Epithelial cell of esophagus (primary cell): ENCODE measurements at regions not wholly inside any gene's neighbourhood (a gene's known extent, or its start where the extent isn't known, plus 50 kb on each side); places are given as distances from the start of the nearest gene placed in this dataset.
A peak's percentile ranks its signal among the peaks of the same experiment; 100 is the strongest.
"Not testable (repeated sequence)": the region's sequence is repeated elsewhere in the genome, so short reads cannot be mapped to it uniquely, and the experiment has no call there.

Source experiments
- DNase-seq: peaks from one replicate; pipeline ENCODE4 v3.0.0; 2010; ENCODE audit warnings: low read depth
- H3K4me3 ChIP-seq: 2 replicates; pipeline ENCODE4 v1.5.1; 2011; ENCODE audit warnings: mild to moderate bottlenecking, low read length, control low read depth
- CTCF ChIP-seq: IDR thresholded peaks from 2 replicates; pipeline ENCODE4 v1.5.1; 2011; ENCODE audit warnings: low read depth, mild to moderate bottlenecking, low read length, control low read depth, inconsistent platforms; ENCODE audit not compliant: insufficient read depth; ENCODE audit errors: missing control alignments

DNA sequence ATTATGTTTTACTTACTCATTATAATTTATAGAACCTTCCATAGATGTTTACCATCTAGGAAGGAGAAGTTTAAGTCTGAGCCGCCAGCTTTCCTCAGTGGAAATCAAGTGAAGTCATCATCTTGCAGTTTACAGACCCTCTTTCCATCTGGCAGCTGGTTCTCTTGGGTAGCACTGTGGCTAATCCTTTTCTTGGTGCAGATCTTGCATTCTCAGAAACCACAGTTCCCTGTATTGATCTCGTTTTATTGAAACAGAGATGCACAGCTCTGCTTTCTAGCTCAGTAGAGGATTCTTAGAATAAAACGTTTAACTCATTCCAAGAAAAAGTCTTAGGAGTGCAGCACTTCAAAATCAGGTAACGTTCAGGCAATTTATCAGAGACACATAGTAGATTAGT, 1154.7 kb downstream of the FOXD4L5 start:
- not testable (repeated sequence) for H3K4me3 ChIP-seq, DNase-seq

DNA sequence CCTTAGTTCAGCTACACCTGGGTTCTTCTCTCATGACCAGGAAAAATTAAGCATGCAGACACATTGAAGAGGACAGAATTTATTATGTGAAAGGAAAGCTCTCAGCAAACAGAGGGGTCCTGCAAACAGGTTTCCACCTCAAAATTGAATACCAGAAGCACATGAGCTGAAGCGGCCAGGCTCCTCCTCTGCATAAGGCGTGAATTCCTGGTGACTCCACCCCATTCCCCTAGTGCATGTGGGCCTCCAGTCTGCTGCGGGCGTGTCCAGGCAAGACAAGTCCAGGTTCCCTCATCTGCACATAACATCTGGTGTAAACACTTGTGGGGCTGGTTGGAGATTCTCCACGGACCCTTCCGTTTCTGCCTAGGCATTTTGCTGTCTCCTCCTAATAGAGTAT, 1156.4 kb downstream of the FOXD4L5 start:
- TF ChIP-seq CTCF, result no peak
- H3K4me3 ChIP-seq, result no peak overlapping the region
- peak; percentile 1 for DNase-seq

DNA sequence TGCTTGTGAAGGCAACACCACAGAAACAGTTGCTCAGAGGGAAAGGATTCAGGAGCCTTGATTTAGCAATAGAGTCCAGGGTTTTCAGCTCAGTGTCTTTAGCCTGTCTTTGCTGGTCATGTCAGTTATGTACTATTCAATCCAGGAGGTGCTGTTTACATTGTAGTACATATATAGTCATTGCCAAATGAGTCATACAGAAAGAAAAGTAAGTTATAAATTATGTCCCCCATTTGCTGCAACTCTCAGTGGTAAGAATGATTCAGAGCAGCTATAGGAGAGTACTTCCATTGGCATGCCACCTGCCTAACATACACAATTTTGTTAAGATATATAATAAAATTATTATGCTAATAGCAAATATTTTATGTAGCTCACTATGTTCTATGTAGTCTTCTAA, 1163.4 kb downstream of the FOXD4L5 start:
- DNase-seq, H3K4me3 ChIP-seq: not testable (repeated sequence)

DNA sequence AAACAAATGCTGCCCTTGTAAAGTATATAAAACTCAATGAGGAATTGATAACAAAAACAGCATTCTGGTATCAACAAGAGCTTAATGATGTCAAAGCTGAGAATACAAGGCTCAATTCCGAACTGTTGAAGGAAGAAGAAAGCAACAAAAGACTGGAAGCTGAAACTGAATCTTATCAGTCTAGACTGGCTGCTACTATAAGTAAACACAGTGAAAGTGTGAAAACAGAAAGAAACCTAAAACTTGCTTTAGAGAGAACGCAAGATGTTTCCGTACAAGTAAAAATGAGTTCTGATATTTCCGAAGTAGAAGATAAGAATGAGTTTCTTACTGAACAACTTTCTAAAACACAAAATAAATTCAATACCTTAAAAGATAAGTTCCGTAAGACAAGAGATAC, 1167.7 kb downstream of the FOXD4L5 start:
- not testable (repeated sequence) for H3K4me3 ChIP-seq, DNase-seq

- not testable (repeated sequence) for DNase-seq, H3K4me3 ChIP-seq
Measured at GRCh38 chr9:64107867-64108266, 1177.1 kb downstream of the FOXD4L5 start.

DNA sequence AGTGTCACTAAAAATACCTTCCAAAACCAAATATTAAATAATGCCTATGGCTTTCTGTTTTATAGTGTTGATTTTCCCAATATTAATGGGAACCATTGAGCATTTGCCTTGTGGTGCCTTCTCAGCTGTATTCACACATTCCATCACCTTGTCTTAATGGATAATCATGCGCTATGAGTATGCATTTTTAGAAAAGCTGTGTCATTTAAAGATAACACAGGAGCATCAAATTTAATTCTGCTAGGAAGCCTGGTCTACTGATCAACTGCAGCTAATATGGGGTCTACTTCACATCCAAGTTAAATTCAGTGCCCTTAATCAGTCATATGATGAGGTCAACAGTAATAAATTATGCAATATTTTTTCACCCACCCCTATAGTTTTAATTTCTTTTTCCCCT, 1177.8 kb downstream of the FOXD4L5 start:
- H3K4me3 ChIP-seq, result not testable (repeated sequence)

GRCh38 chr9:64105193-64105592, 1179.8 kb downstream of the FOXD4L5 start:
- H3K4me3 ChIP-seq, DNase-seq: not testable (repeated sequence)

More for the DNA sequence above, 1177.8 kb downstream of the FOXD4L5 start:
- DNase-seq, result not testable (repeated sequence)

DNA sequence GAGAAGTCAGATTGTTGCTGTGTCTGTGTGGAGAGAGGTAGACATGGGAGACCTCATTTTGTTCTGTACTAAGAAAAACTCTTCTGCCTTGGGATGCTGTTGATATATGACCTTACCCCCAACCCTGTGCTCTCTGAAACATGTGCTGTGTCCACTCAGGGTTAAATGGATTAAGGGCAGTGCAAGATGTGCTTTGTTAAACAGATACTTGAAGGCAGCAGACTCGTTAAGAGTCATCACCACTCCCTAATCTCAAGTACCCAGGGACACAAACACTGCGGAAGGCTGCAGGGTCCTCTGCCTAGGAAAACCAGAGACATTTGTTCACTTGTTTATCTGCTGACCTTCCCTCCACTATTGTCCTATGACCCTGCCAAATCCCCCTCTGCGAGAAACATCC, 1183.5 kb downstream of the FOXD4L5 start:
- not testable (repeated sequence) for DNase-seq, H3K4me3 ChIP-seq

DNA sequence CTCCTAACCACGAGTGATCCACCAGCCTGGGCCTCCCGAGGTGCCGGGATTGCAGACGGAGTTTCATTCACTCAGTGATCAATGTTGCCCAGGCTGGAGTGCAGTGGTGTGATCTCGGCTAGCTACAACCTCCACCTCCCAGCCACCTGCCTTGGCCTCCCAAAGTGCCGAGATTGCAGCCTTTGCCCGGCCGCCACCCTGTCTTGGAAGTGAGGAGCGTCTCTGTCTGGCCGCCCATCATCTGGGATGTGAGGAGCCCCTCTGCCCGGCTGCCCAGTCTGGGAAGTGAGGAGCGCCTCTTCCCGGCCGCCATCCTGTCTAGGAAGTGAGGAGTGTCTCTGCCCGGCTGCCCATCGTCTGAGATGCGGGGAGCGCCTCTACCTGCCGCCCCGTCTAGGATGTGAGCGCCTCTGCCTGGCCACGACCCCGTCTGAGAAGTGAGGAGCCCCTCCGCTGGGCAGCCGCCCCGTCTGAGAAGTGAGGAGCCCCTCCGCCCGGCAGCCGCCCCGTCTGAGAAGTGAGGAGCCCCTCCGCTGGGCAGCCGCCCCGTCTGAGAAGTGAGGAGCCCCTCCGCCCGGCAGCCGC, 1184.3 kb downstream of the FOXD4L5 start:
- not testable (repeated sequence) for DNase-seq

DNA sequence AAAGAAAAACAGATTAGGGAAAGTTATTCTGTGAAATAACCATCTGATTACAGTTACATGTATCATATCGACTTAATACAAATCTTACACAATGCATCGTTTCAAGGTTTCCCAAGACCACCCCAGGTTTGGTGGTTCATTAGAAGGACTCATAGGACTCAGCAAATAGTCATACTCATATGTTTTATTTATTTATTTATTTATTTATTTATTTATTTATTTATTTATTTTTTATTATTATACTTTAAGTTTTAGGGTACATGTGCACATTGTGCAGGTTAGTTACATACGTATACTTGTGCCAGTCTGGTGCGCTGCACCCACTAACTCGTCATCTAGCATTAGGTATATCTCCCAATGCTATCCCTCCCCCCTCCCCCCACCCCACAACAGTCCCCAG, 1199.0 kb downstream of the FOXD4L5 start:
- H3K4me3 ChIP-seq, DNase-seq: not testable (repeated sequence)

More for the DNA sequence above, 1184.3 kb downstream of the FOXD4L5 start:
- not testable (repeated sequence) for H3K4me3 ChIP-seq

DNA sequence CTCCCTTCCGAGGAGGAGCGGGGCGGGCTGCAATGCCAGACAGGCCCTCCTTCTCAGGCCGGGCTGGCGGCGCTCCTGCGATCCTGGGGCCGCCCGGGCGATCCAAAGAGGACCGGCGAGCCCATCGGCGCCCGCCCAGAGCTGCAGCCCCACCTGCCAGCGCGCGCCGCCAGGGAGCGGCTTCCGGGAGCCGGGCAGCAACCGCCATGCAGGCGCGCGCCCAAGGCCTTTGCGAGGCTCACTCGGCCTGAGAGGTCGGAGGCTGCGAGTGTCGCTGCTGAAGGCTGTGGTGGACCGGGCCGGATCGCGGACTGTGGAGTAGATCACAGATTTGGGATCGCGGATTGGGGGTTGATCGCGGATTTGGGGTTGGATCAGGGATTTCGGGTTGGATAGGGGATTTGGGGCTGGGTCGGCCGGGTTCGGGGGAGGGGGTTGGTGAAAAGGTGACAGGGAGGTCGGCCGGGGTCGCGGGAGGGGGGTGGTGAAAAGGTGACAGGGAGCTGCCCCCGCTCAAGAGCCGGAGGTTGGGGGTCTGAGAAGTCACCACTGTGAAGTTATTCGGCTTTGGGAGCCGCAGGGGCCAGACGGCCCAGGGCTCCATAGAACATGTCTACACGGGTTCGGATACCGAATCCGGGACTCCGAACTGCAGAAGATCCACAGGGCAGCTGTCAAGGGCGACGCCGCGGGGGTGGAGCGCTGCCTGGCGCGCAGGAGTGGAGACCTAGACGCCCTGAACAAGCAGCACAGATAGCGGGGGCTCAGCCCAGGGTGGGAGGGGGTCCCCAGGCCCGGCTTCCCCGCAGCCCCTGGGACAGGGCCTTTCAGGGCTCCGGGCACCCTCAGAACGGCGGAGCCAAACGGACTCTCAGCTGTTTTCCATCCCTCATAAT, 1213.4 kb downstream of the FOXD4L5 start:
- H3K4me3 ChIP-seq, DNase-seq: not testable (repeated sequence)

DNA sequence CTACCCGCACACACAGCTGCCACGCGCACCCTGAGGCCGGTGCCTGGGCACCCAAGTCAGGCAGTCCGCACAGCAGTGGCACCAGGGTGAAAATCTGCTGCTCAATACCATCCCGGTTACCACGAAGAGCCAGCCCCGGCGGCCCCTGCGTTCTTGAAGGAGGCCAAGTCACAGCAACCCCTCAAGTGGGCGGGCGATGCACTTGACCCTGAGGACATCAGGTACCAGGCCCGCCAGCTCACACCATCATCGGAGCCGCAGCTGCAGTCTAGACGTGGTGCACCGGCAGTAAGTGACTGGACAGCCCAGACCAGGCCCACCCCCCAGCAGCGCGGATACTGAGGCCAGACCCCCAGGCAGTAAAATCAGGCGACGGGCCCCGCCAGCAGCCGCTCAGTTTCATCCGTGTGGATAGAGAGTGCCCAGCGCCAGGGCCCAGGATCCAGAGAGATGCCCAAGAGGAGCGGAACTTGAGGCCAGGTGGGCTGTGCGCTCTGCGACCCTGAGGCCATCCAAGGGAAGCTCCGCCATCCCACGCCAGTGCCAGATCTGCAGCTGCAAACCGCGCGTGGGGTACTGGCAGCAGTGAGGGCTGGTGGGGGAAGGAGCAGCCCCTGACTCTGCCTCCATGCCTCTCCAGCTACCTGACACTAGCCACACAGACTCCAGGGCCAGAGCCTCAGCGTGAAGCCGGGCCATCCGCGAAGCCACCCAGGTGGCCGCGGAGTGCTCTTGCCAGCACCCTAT, 1214.2 kb downstream of the FOXD4L5 start:
- not testable (repeated sequence) for H3K4me3 ChIP-seq, DNase-seq

DNA sequence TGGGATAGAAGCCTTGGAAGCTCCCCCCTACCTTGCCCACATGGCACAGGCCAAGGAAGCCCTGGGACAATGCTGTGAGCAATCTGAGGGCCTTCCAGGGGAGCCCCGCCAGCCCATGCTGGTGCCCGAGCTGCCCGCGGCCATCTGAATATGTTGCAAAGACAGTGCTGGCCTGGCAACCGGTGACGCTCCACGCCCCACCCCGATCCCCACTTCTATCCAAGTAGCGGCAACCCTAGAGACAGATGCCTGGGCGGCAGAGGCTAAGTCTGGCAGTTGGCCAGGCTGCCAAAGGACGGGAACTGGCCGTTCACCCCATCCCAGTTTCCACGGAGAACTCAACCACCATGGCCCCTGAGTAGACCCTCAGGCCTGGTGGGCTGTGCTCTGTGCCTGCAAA, 1214.9 kb downstream of the FOXD4L5 start:
- not testable (repeated sequence) for H3K4me3 ChIP-seq, DNase-seq
